ENCODE measurements at regions not wholly inside any gene's neighbourhood (a gene's known extent, or its start where the extent isn't known, plus 50 kb on each side); places are given as distances from the start of the nearest gene placed in this dataset.

DNA sequence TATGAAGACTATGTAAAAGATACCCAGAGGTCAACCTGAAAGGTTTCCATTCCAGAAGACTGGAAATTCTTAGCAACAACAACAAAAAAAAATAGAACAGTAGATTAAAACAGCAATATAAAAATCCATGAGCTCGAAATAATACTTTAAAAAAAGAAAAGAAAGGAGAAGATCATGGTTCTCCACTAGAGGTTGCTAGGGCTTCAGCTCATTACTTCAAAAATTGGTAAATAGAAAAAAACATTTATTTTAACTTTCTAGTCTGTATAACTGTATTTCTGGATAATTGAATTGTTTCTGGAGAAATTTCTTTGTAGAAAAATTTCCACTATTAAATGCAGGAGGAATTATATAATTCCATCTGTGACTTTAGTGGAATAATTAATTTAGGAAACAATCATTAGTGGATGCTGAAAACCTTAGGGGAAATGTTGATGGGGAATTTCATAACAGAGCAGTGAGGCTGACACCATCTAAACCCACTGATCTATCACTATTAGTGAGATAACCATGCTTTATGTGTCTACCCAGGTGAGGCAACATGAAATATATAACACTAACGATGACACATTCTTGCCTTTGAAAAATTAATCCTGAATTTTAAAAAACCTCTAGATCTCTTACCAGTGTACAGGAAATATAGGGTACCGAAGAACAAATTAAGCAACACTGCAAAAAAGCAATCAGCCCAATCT, 62.5 kb upstream of the SNRK start:
- no peak for DNase-seq (ENCODE audit: low spot score)

DNA sequence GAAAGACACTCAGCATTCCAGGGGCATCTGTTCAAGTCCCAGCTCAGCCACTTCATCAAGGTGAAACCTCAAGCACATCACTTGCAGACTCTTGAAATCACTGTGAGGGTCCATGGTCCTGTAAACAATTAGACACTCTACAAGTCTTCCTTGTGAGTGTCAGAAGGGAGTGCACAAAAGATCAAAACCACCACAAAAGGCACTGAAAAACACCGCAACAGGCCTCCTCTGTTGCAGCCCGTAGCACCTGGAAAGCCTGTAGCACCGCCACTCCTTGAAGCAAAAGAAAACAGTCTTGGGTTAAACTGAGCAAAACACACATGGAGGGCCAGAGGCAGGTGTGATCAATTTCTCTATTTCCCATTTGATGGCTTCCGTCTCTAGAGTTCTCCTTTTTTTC, 63.8 kb upstream of the SNRK start:
- no peak for DNase-seq (ENCODE audit: low spot score)
- no peaks in the 10 kb centered on the region for H3K27me3 ChIP-seq
- H3K36me3 ChIP-seq = no peaks in the 10 kb centered on the region
- no peak overlapping the region for H3K27ac ChIP-seq
- TF ChIP-seq, protein P1, sequence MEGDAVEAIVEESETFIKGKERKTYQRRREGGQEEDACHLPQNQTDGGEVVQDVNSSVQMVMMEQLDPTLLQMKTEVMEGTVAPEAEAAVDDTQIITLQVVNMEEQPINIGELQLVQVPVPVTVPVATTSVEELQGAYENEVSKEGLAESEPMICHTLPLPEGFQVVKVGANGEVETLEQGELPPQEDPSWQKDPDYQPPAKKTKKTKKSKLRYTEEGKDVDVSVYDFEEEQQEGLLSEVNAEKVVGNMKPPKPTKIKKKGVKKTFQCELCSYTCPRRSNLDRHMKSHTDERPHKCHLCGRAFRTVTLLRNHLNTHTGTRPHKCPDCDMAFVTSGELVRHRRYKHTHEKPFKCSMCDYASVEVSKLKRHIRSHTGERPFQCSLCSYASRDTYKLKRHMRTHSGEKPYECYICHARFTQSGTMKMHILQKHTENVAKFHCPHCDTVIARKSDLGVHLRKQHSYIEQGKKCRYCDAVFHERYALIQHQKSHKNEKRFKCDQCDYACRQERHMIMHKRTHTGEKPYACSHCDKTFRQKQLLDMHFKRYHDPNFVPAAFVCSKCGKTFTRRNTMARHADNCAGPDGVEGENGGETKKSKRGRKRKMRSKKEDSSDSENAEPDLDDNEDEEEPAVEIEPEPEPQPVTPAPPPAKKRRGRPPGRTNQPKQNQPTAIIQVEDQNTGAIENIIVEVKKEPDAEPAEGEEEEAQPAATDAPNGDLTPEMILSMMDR (IDR thresholded peaks at IDR 0.05) = no peak
- H3K4me3 ChIP-seq = no peak overlapping the region
- H3K9me3 ChIP-seq = peaks cover 0 to 17% of the 10 kb centered on the region in 2 donors
- H3K4me1 ChIP-seq = no peaks in the 10 kb centered on the region

More for the DNA sequence above, 62.5 kb upstream of the SNRK start:
- Histone ChIP-seq H3K27me3 (no peaks in the 10 kb centered on the region), H3K36me3 (no peaks in the 10 kb centered on the region), H3K4me3 (no peak overlapping the region), H3K27ac (no peak overlapping the region), H3K9me3 (peaks cover 0 to 29% of the 10 kb centered on the region in 2 donors), H3K4me1 (no peaks in the 10 kb centered on the region)
- TF ChIP-seq, protein P1 (IDR thresholded peaks at IDR 0.05) = peak in 1 of 2 donors; percentile 54

DNA sequence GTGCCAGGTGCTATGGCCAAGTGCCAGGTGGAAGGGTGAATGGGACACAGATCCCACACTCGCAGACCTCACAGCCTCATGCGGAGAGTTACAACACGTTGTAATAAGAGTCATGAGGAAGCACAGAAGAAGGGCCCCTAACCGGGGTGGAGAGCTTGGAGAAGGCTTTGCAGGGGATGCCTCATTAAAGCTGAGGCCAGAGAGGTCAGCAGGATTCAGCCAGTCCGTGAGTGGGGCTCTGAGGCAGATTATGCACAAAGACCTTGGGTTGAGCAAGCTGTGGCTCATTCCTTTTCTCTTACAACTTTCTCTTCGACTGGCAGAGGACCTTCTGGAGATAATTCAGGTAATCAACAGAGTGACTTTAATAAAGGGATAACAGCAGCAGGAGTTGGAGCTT, 65.3 kb upstream of the SNRK start:
- H3K36me3 ChIP-seq = no peaks in the 10 kb centered on the region
- H3K27ac ChIP-seq = no peak overlapping the region
- H3K4me1 ChIP-seq = no peaks in the 10 kb centered on the region
- H3K4me3 ChIP-seq = no peak overlapping the region
- no peaks in the 10 kb centered on the region for H3K27me3 ChIP-seq
- peaks cover 0 to 10% of the 10 kb centered on the region in 2 donors for H3K9me3 ChIP-seq
- TF ChIP-seq, protein P1 (IDR thresholded peaks at IDR 0.05) = no peak
- DNase-seq (ENCODE audit: low spot score) = no peak

DNA sequence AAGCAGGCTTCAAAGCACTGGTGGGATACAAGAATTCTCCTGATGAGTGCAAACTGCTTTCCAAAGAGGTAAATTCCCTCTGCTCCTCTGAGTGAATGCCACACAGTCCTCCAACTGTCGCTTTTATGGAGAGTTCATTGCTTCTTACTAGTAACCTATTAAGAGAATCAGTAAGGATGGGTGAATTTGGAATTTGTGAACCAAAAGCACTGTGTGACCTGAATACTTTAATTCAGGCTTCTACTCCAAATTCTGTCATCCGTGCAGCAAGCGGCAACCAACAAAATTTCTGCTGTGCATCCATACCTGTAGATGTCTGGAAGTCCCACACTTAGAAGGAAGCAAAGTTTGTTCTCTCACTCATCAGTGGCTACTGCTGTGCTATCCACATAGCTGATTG, 66.7 kb upstream of the SNRK start:
- Histone ChIP-seq H3K27me3 (no peaks in the 10 kb centered on the region), H3K9me3 (peaks cover 0 to 10% of the 10 kb centered on the region in 2 donors), H3K4me3 (no peak overlapping the region), H3K36me3 (no peaks in the 10 kb centered on the region), H3K4me1 (no peaks in the 10 kb centered on the region), H3K27ac (no peak overlapping the region)
- TF ChIP-seq, protein P1 (IDR thresholded peaks at IDR 0.05) = no peak
- DNase-seq (ENCODE audit: low spot score) = no peak

DNA sequence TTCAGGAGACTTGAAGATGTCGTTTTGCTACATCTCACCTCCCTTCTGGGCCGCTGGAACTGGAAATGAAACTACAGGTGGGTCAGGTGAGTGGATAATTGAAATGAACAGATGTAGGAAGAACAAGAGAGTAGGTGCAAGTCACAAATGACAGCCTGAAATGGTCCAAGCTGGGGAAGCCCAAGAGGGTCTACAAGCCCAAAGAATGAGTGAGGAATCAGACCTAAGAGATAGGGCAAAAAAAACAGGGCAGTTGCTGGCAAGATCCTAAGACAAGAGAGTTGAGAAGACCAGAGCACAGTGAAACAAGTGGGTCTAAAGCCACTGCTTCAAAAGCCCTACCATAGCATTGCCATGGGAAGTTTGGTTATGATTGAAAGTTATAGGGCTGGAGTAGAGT, 67.4 kb upstream of the SNRK start:
- no peak overlapping the region for H3K4me3 ChIP-seq
- H3K27me3 ChIP-seq = no peaks in the 10 kb centered on the region
- no peaks in the 10 kb centered on the region for H3K4me1 ChIP-seq
- no peak for DNase-seq (ENCODE audit: low spot score)
- H3K27ac ChIP-seq = no peak overlapping the region
- peaks cover 0 to 10% of the 10 kb centered on the region in 2 donors for H3K9me3 ChIP-seq
- TF ChIP-seq, protein P1 (IDR thresholded peaks at IDR 0.05) = no peak
- no peaks in the 10 kb centered on the region for H3K36me3 ChIP-seq

DNA sequence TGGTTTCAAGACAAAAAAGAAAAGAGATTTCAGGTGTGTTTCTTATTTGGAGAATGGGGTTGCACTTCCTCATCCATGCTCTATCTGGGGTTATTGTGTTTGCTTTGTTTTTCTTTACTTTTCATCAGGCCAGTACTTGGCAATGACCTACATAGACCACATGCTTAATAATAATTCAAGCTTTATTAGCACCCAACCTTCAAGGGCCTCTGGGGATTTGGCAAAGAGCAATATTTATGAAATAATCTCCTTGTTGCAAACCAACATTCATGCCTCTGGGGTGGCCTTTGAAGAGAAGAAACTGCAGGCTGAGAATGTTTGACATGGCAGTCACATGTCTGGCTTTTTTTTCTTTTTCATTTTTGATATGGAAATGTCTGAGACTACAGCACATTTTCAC, 68.2 kb upstream of the SNRK start:
- H3K4me1 ChIP-seq = no peaks in the 10 kb centered on the region
- H3K36me3 ChIP-seq = no peaks in the 10 kb centered on the region
- no peak for DNase-seq (ENCODE audit: low spot score)
- H3K27ac ChIP-seq = no peak overlapping the region
- TF ChIP-seq, protein P1 (IDR thresholded peaks at IDR 0.05) = no peak
- no peaks in the 10 kb centered on the region for H3K27me3 ChIP-seq
- peaks cover 0 to 5% of the 10 kb centered on the region in 2 donors for H3K9me3 ChIP-seq
- no peak overlapping the region for H3K4me3 ChIP-seq

Data from right atrium auricular region (tissue), 2 donors.